A673 (cell line): ENCODE measurements at regions not wholly inside any gene's neighbourhood (a gene's known extent, or its start where the extent isn't known, plus 50 kb on each side); places are given as distances from the start of the nearest gene placed in this dataset.

Experiments used
- BruUV-seq: library from RNA; stranded (reverse); fragments of 400-500 nt; replicated peaks from 2 replicates; lab custom pipeline; 2021; lab: Mats Ljungman, UMichigan
- CTCF ChIA-PET: fragments of 300-600 bp; sonication (Branson Sonifier 250); formaldehyde crosslinking; loops from one replicate; lab custom pipeline; 2022; ENCODE audit warnings: antibody characterized with exemption; lab: Charles Lee
- POLR2A ChIA-PET: fragments of 300-600 bp; sonication (Branson Sonifier 250); formaldehyde crosslinking; loops from one replicate; lab custom pipeline; 2022; ENCODE audit warnings: antibody characterized with exemption; ENCODE audit not compliant: low non-redundant PET; lab: Charles Lee
- DNase-seq: peaks from one replicate; pipeline ENCODE4 v3.0.0-alpha.2; 2015; ENCODE audit warnings: low spot score
- H3K27ac ChIP-seq: fragments of 200-600 bp; sonication (generic); 2 replicates; pipeline ENCODE4 v1.5.1; 2016; ENCODE audit warnings: mixed run types, low read depth, mild to moderate bottlenecking, mixed read lengths, antibody characterized with exemption, low read length; ENCODE audit not compliant: poor library complexity, severe bottlenecking
- H3K27me3 ChIP-seq: fragments of 200-600 bp; sonication (generic); replicated peaks from 2 replicates; pipeline ENCODE4 v1.6.1; 2017; ENCODE audit warnings: mixed run types, low read depth, mild to moderate bottlenecking, mixed read lengths, antibody characterized with exemption, low read length; ENCODE audit not compliant: insufficient read depth, poor library complexity
- H3K36me3 ChIP-seq: fragments of 200-600 bp; sonication (generic); 2 replicates; pipeline ENCODE4 v1.6.1; 2016; ENCODE audit warnings: mixed run types, mild to moderate bottlenecking, mixed read lengths, antibody characterized with exemption, low read length; ENCODE audit not compliant: insufficient read depth, poor library complexity, severe bottlenecking
- H3K4me1 ChIP-seq: fragments of 200-600 bp; sonication (generic); 2 replicates; pipeline ENCODE4 v1.6.1; 2017; ENCODE audit warnings: mixed run types, mild to moderate bottlenecking, mixed read lengths, antibody characterized with exemption, low read length; ENCODE audit not compliant: insufficient read depth, poor library complexity, severe bottlenecking
- H3K4me3 ChIP-seq: fragments of 200-600 bp; sonication (generic); 2 replicates; pipeline ENCODE4 v1.5.1; 2016; ENCODE audit warnings: low read depth, mixed run types, mild to moderate bottlenecking, mixed read lengths, low read length; ENCODE audit not compliant: poor library complexity, severe bottlenecking
- H3K9me3 ChIP-seq: fragments of 200-600 bp; sonication (generic); 2 replicates; pipeline ENCODE4 v1.6.1; 2016; ENCODE audit warnings: mixed run types, low read depth, mild to moderate bottlenecking, mixed read lengths, antibody characterized with exemption, low read length; ENCODE audit not compliant: poor library complexity, severe bottlenecking
- CTCF ChIP-seq: fragments of 300-800, 200-600 bp; sonication (generic); conservative IDR thresholded peaks from 2 replicates; pipeline ENCODE4 v1.5.1; 2017; ENCODE audit warnings: low read depth, mild to moderate bottlenecking, antibody characterized with exemption, low read length, moderate library complexity, mixed read lengths
- EZH2 ChIP-seq: fragments of 200-600 bp; sonication (generic); IDR thresholded peaks from 2 replicates; pipeline ENCODE4 v1.6.1; 2017; ENCODE audit warnings: borderline replicate concordance, low read depth, mild to moderate bottlenecking, mixed read lengths, antibody characterized with exemption, low read length; ENCODE audit not compliant: poor library complexity, severe bottlenecking
- intact Hi-C: fragments of 100-400 bp; cut with micrococcal nuclease; formaldehyde crosslinking; loops from one replicate; pipeline ENCODE4 v1.10.0; 2022; ENCODE audit not compliant: unreplicated experiment

GRCh38 chr11:45723397-45723796 lies 58.0 kb upstream of the CHST1 start:
- Histone ChIP-seq H3K27me3 (no peaks in the 10 kb centered on the region), H3K27ac (no peak overlapping the region), H3K36me3 (no peaks in the 10 kb centered on the region), H3K4me1 (peaks cover 10% of the 10 kb centered on the region), H3K9me3 (no peaks in the 10 kb centered on the region), H3K4me3 (no peak overlapping the region)
- TF ChIP-seq CTCF (no peak), EZH2 (no peak)
- ChIA-PET POLR2A (interaction anchor here (0.7 kb wide), 1 partner anchor 19 kb away, joined by 3 read pairs; no protein-coding TSS in a partner anchor), CTCF (no interaction called here)
- no TSS peak for BruUV-seq
- intact Hi-C loops = no loop called here
- DNase-seq = no peak

GRCh38 chr11:45722144-45722543 lies 56.7 kb upstream of the CHST1 start:
- no peak overlapping the region for H3K27ac ChIP-seq
- H3K4me1 ChIP-seq = peaks cover 10% of the 10 kb centered on the region
- no peak for DNase-seq
- no peaks in the 10 kb centered on the region for H3K27me3 ChIP-seq
- ChIA-PET POLR2A (no interaction called here), CTCF (interaction anchor here (0.6 kb wide), 1 partner anchor 995 kb away, joined by 7 read pairs; no protein-coding TSS in a partner anchor)
- H3K9me3 ChIP-seq = no peaks in the 10 kb centered on the region
- no peaks in the 10 kb centered on the region for H3K36me3 ChIP-seq
- TF ChIP-seq EZH2 (no peak), CTCF (no peak)
- H3K4me3 ChIP-seq = no peak overlapping the region
- intact Hi-C loops = no loop called here
- BruUV-seq = no TSS peak

GRCh38 chr11:45717526-45717925 lies 52.1 kb upstream of the CHST1 start:
- Histone ChIP-seq H3K4me1 (no peaks in the 10 kb centered on the region), H3K36me3 (no peaks in the 10 kb centered on the region), H3K4me3 (no peak overlapping the region), H3K27ac (no peak overlapping the region), H3K27me3 (no peaks in the 10 kb centered on the region), H3K9me3 (no peaks in the 10 kb centered on the region)
- CTCF ChIA-PET = no interaction called here
- BruUV-seq = no TSS peak
- DNase-seq = no peak
- TF ChIP-seq CTCF = no peak
- no peak for TF ChIP-seq EZH2
- POLR2A ChIA-PET = no interaction called here
- intact Hi-C loops = no loop called here
